HG02763 (cell line): ENCODE measurements at regions not wholly inside any gene's neighbourhood (a gene's known extent, or its start where the extent isn't known, plus 50 kb on each side); places are given as distances from the start of the nearest gene placed in this dataset.
"Not testable (repeated sequence)": the region's sequence is repeated elsewhere in the genome, so short reads cannot be mapped to it uniquely, and the experiment has no call there.

Experiments
- ATAC-seq: cut with Tn5 transposase; IDR thresholded peaks from one replicate; pipeline ENCODE4 v1.9.1; 2021; ENCODE audit warnings: mild to moderate bottlenecking, moderate library complexity; ENCODE audit not compliant: unreplicated experiment

- ATAC-seq: no peak
Observed at GRCh38 chr4:167802463-167803212, 289.7 kb upstream of the ANXA10 start.

GRCh38 chr4:167811958-167812357 is 280.4 kb upstream of the ANXA10 start:
- ATAC-seq: no peak

- no peak for ATAC-seq
Observed at GRCh38 chr4:167826281-167826680, 266.1 kb upstream of the ANXA10 start.

- ATAC-seq: no peak
Observed at GRCh38 chr4:167831855-167832254, 260.5 kb upstream of the ANXA10 start.

GRCh38 chr4:167838686-167839085 is 253.7 kb upstream of the ANXA10 start:
- no peak for ATAC-seq

- no peak for ATAC-seq
Observed at GRCh38 chr4:167842487-167842886, 249.8 kb upstream of the ANXA10 start.

- no peak for ATAC-seq
Observed at GRCh38 chr4:167854881-167855280, 237.5 kb upstream of the ANXA10 start.

- ATAC-seq: not testable (repeated sequence)
Observed at GRCh38 chr4:167858127-167858526, 234.2 kb upstream of the ANXA10 start.

GRCh38 chr4:167867191-167867590 is 225.1 kb upstream of the ANXA10 start:
- no peak for ATAC-seq

GRCh38 chr4:167868163-167868562 is 224.2 kb upstream of the ANXA10 start:
- no peak for ATAC-seq

- no peak for ATAC-seq
Observed at GRCh38 chr4:167873496-167873895, 218.8 kb upstream of the ANXA10 start.

GRCh38 chr4:167876091-167876490 is 216.2 kb upstream of the ANXA10 start:
- not testable (repeated sequence) for ATAC-seq

- ATAC-seq: not testable (repeated sequence)
Observed at GRCh38 chr4:167877826-167878225, 214.5 kb upstream of the ANXA10 start.

- no peak for ATAC-seq
Observed at GRCh38 chr4:167883266-167883665, 209.1 kb upstream of the ANXA10 start.

GRCh38 chr4:167885071-167885470 is 207.3 kb upstream of the ANXA10 start:
- ATAC-seq: no peak

- no peak for ATAC-seq
Observed at GRCh38 chr4:167885872-167886271, 206.5 kb upstream of the ANXA10 start.

- ATAC-seq: no peak
Observed at GRCh38 chr4:167887726-167888125, 204.6 kb upstream of the ANXA10 start.

GRCh38 chr4:167890226-167890625 is 202.1 kb upstream of the ANXA10 start:
- ATAC-seq: no peak

GRCh38 chr4:167893531-167893930 is 198.8 kb upstream of the ANXA10 start:
- ATAC-seq: no peak

GRCh38 chr4:167896260-167896659 is 196.1 kb upstream of the ANXA10 start:
- ATAC-seq: not testable (repeated sequence)

GRCh38 chr4:167897116-167897515 is 195.2 kb upstream of the ANXA10 start:
- no peak for ATAC-seq

- ATAC-seq: no peak
Observed at GRCh38 chr4:167903291-167903721, 189.0 kb upstream of the ANXA10 start.

GRCh38 chr4:167906851-167907250 is 185.5 kb upstream of the ANXA10 start:
- no peak for ATAC-seq
